HEK293 (cell line): ENCODE measurements at regions not wholly inside any gene's neighbourhood (a gene's known extent, or its start where the extent isn't known, plus 50 kb on each side); places are given as distances from the start of the nearest gene placed in this dataset.

Source experiments
- CTCF ChIA-PET: fragments of 350-600 bp; formaldehyde crosslinking; extraction: SDS; loops from one replicate; lab custom pipeline; 2021; ENCODE audit warnings: antibody characterized with exemption; lab: Yijun Ruan, JAX
- POLR2A ChIA-PET: fragments of 300-600 bp; formaldehyde crosslinking; extraction: SDS; loops from one replicate; lab custom pipeline; 2020; ENCODE audit warnings: antibody characterized with exemption, inconsistent platforms; lab: Yijun Ruan, JAX
- H3K27ac ChIP-seq: fragments of 200-500 bp; sonication (Bioruptor generic); 2 replicates; pipeline ENCODE4 v1.5.1; 2014; ENCODE audit warnings: low read depth, low read length, control low read depth, inconsistent platforms; ENCODE audit errors: extremely low read depth
- H3K36me3 ChIP-seq, 2 experiments: fragments of 200-500 bp in 1 of 2; sonication (Bioruptor generic) in 1 of 2; 1 replicate in 1 of 2; 2 replicates in 1 of 2; pipeline ENCODE4 v1.5.1; 2014 to 2017; ENCODE audit warnings: inconsistent platforms in 2 of 2, low read length in 2 of 2; ENCODE audit not compliant: control insufficient read depth in 2 of 2, insufficient read depth in 1 of 2
- H3K4me1 ChIP-seq: fragments of 200-500 bp; sonication (Bioruptor generic); 2 replicates; pipeline ENCODE4 v1.5.1; 2014; ENCODE audit warnings: mild to moderate bottlenecking, low read length, inconsistent platforms; ENCODE audit not compliant: control insufficient read depth, insufficient read depth
- H3K4me3 ChIP-seq: 2 replicates; pipeline ENCODE4 v1.5.1; 2011; ENCODE audit warnings: low read depth, mild to moderate bottlenecking, control low read depth, low read length, moderate library complexity
- H3K9me3 ChIP-seq: fragments of 200-500 bp; sonication (Bioruptor generic); 2 replicates; pipeline ENCODE4 v1.5.1; 2014; ENCODE audit warnings: low read depth, low read length, inconsistent platforms; ENCODE audit not compliant: control insufficient read depth, insufficient read depth
- GLI4 ChIP-seq: fragments of 450-650 bp; formaldehyde crosslinking; IDR thresholded peaks from 2 replicates; pipeline ENCODE4 v1.5.1; 2016; ENCODE audit warnings: missing biosample characterization, missing genetic modification characterization
- KLF8 ChIP-seq: fragments of 450-650 bp; formaldehyde crosslinking; IDR thresholded peaks from 2 replicates; pipeline ENCODE4 v1.5.1; 2016; ENCODE audit warnings: missing biosample characterization, missing genetic modification characterization
- SETDB1 ChIP-seq: IDR thresholded peaks from one replicate; pipeline ENCODE4 v1.6.1; 2017; ENCODE audit warnings: mild to moderate bottlenecking, low read length, moderate library complexity, mixed read lengths; ENCODE audit not compliant: insufficient read length
- TRIM28 ChIP-seq: IDR thresholded peaks from 2 replicates; pipeline ENCODE4 v1.6.1; 2011; ENCODE audit warnings: low read length, control low read depth, borderline replicate concordance
- ZBTB6 ChIP-seq: fragments of 450-650 bp; formaldehyde crosslinking; IDR thresholded peaks from 2 replicates; pipeline ENCODE4 v1.5.1; 2017; ENCODE audit warnings: missing biosample characterization, missing genetic modification characterization
- ZBTB7A ChIP-seq: fragments of 450-650 bp; formaldehyde crosslinking; IDR thresholded peaks from 2 replicates; pipeline ENCODE4 v1.5.1; 2016; ENCODE audit warnings: low read depth, missing biosample characterization, missing genetic modification characterization
- ZEB2 ChIP-seq: fragments of 450-650 bp; formaldehyde crosslinking; IDR thresholded peaks from 2 replicates; pipeline ENCODE4 v1.5.1; 2016; ENCODE audit warnings: missing biosample characterization, missing genetic modification characterization
- ZFP37 ChIP-seq: fragments of 450-650 bp; formaldehyde crosslinking; IDR thresholded peaks from 2 replicates; pipeline ENCODE4 v1.5.1; 2016; ENCODE audit warnings: missing biosample characterization, missing genetic modification characterization
- ZFP69B ChIP-seq: fragments of 450-650 bp; formaldehyde crosslinking; IDR thresholded peaks from 2 replicates; pipeline ENCODE4 v1.5.1; 2016; ENCODE audit warnings: missing biosample characterization, missing genetic modification characterization
- ZNF174 ChIP-seq: fragments of 450-650 bp; formaldehyde crosslinking; IDR thresholded peaks from 2 replicates; pipeline ENCODE4 v1.5.0; 2017; ENCODE audit warnings: missing biosample characterization, mild to moderate bottlenecking, missing genetic modification characterization
- ZNF19 ChIP-seq: fragments of 450-650 bp; formaldehyde crosslinking; IDR thresholded peaks from 2 replicates; pipeline ENCODE4; 2016; ENCODE audit warnings: missing biosample characterization, missing genetic modification characterization, low read depth
- ZNF214 ChIP-seq: fragments of 450-650 bp; formaldehyde crosslinking; IDR thresholded peaks from 2 replicates; pipeline ENCODE4 v1.5.1; 2017; ENCODE audit warnings: missing biosample characterization, mild to moderate bottlenecking, missing genetic modification characterization, borderline replicate concordance
- ZNF302 ChIP-seq: fragments of 450-650 bp; formaldehyde crosslinking; IDR thresholded peaks from 2 replicates; pipeline ENCODE4 v1.5.1; 2016; ENCODE audit warnings: missing biosample characterization, missing genetic modification characterization, low read depth
- ZNF423 ChIP-seq: fragments of 450-650 bp; formaldehyde crosslinking; IDR thresholded peaks from 2 replicates; pipeline ENCODE4 v1.5.1; 2016; ENCODE audit warnings: missing biosample characterization, missing genetic modification characterization
- ZNF473 ChIP-seq: fragments of 450-650 bp; formaldehyde crosslinking; IDR thresholded peaks from 2 replicates; pipeline ENCODE4 v1.5.1; 2017; ENCODE audit warnings: missing biosample characterization, missing genetic modification characterization
- ZNF544 ChIP-seq: fragments of 450-650 bp; formaldehyde crosslinking; IDR thresholded peaks from 2 replicates; pipeline ENCODE4 v1.5.0; 2017; ENCODE audit warnings: missing biosample characterization, missing genetic modification characterization
- ZNF585B ChIP-seq: fragments of 450-650 bp; formaldehyde crosslinking; IDR thresholded peaks from 2 replicates; pipeline ENCODE4 v1.5.1; 2016; ENCODE audit warnings: missing biosample characterization, missing genetic modification characterization
- ZNF658 ChIP-seq: fragments of 450-650 bp; formaldehyde crosslinking; IDR thresholded peaks from 2 replicates; pipeline ENCODE4; 2016; ENCODE audit warnings: missing biosample characterization, missing genetic modification characterization
- ZNF776 ChIP-seq: fragments of 450-650 bp; formaldehyde crosslinking; IDR thresholded peaks from 2 replicates; pipeline ENCODE4 v1.5.0; 2017; ENCODE audit warnings: missing biosample characterization, missing genetic modification characterization, borderline replicate concordance

DNA sequence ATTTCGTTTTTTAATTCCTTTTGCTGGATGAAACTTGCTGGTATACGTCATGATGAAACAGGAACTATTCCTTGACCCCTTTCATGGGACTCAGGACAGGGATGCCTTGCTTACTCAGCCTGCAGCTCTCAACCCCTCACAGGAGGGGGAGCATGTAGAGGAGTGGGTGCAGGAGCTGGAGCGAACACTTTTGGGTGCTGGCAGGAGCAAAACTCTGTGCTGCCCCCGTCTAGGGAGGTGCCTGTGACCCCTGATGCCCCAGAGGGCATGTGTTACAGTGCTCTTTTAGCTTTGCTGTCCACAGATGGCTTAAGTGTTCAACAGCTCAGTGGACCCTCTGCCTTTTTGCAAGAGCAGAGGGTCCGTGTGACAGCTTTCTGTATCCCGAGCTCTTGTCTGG is 56.8 kb upstream of the TEX13C start:
- ChIA-PET POLR2A (no interaction called here), CTCF (no interaction called here)
- H3K9me3 ChIP-seq, result no peaks in the 10 kb centered on the region; the same call in 1 of the 2 replicates
- no peaks in the 10 kb centered on the region for H3K36me3 ChIP-seq
- H3K4me1 ChIP-seq, result no peaks in the 10 kb centered on the region
- no peak overlapping the region for H3K27ac ChIP-seq
- TF ChIP-seq KLF8 (tag by site-specific recombination), result no peak
- TF ChIP-seq ZNF214 (tag by site-specific recombination), result no peak
- TF ChIP-seq GLI4 (tag by site-specific recombination), result no peak
- no peak for TF ChIP-seq ZBTB7A (tag by site-specific recombination)
- no peak for TF ChIP-seq ZNF302 (tag by site-specific recombination)
- TF ChIP-seq ZFP69B, result no peak
- H3K4me3 ChIP-seq, result no peak overlapping the region

DNA sequence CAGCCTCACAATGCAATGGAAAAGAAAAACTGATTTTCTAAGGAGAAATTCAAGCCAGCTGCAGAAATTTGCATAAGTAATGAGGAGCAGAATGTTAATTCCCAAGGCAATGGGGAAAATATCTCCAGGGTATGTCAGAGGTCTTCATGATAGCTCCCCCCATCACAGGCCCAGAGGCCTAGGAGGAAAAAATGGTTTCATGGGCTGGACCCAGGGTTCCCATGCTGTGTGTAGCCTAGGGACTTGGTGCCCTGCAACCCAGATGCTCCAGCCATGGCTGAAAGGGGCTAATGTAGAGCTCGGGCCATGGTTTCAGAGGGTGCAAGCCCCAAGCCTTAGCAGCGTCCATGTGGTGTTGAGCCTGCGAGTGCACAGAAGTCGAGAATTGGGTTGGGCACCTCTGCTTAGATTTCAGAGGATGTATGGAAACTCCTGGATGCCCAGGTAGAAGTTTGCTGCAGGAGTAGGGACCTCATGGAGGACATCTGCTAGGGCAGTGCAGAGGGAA is 53.5 kb upstream of the TEX13C start:
- no peaks in the 10 kb centered on the region for H3K4me1 ChIP-seq
- no peaks in the 10 kb centered on the region; the same call in 1 of the 2 replicates for H3K9me3 ChIP-seq
- TF ChIP-seq ZNF19 (tag by site-specific recombination) (no peak), ZNF585B (tag by site-specific recombination) (peak; percentile 92), ZNF544 (tag by site-specific recombination) (no peak), ZNF174 (no peak), ZFP37 (no peak), ZNF658 (tag by site-specific recombination) (no peak), ZNF423 (tag by site-specific recombination) (no peak), SETDB1 (peak; percentile 66), ZEB2 (tag by site-specific recombination) (no peak), ZBTB6 (tag by site-specific recombination) (no peak), ZNF473 (tag by site-specific recombination) (no peak), ZNF776 (no peak), TRIM28 (peak; percentile 28; the same call in 1 of the 2 replicates)
- H3K27ac ChIP-seq, result no peak overlapping the region
- ChIA-PET CTCF (no interaction called here), POLR2A (no interaction called here)
- no peaks in the 10 kb centered on the region for H3K36me3 ChIP-seq
- H3K4me3 ChIP-seq, result no peak overlapping the region
